SU-DHL-6 (cell line): ENCODE measurements at regions not wholly inside any gene's neighbourhood (a gene's known extent, or its start where the extent isn't known, plus 50 kb on each side); places are given as distances from the start of the nearest gene placed in this dataset.

Source experiments
- H2AFZ ChIP-seq: fragments of 200-600 bp; sonication (generic); 2 replicates; pipeline ENCODE4 v1.6.1; 2014; ENCODE audit warnings: low read depth, mild to moderate bottlenecking, moderate library complexity, mixed read lengths, antibody characterized with exemption, low read length; ENCODE audit not compliant: severe bottlenecking
- H3F3A ChIP-seq: fragments of 200-600 bp; shearing (Covaris generic); 2 replicates; pipeline ENCODE4 v1.6.0; 2016; ENCODE audit warnings: antibody characterized with exemption, mild to moderate bottlenecking; ENCODE audit not compliant: insufficient read depth
- H3K27ac ChIP-seq: fragments of 200-600 bp; sonication (generic); 2 replicates; pipeline ENCODE4 v1.5.1; 2016; ENCODE audit warnings: low read depth, mild to moderate bottlenecking, low read length, moderate library complexity, mixed read lengths
- H3K27me3 ChIP-seq: fragments of 200-600 bp; sonication (generic), shearing (Covaris generic); 2 replicates; pipeline ENCODE4 v1.6.0; 2014; ENCODE audit warnings: mild to moderate bottlenecking, low read length
- H3K36me3 ChIP-seq: fragments of 200-600 bp; sonication (generic); 2 replicates; pipeline ENCODE4 v1.6.1; 2014; ENCODE audit warnings: mild to moderate bottlenecking, low read length, mixed read lengths
- H3K4me2 ChIP-seq: fragments of 300-600, 200-600 bp; shearing (Covaris generic), sonication (generic); 2 replicates; pipeline ENCODE4 v1.6.0; 2014; ENCODE audit warnings: low read length, low read depth, mild to moderate bottlenecking; ENCODE audit not compliant: poor library complexity, severe bottlenecking
- H3K4me3 ChIP-seq: fragments of 200-600 bp; sonication (generic); 2 replicates; pipeline ENCODE4 v1.5.1; 2014; ENCODE audit warnings: antibody characterized with exemption, low read length, mild to moderate bottlenecking, mixed read lengths; ENCODE audit not compliant: insufficient read depth, poor library complexity, severe bottlenecking
- H3K79me2 ChIP-seq: fragments of 200-600 bp; sonication (generic); 2 replicates; pipeline ENCODE4 v1.6.1; 2014; ENCODE audit warnings: mild to moderate bottlenecking, low read length, moderate library complexity; ENCODE audit not compliant: insufficient read depth
- H3K9ac ChIP-seq: fragments of 200-600 bp; sonication (generic); 2 replicates; pipeline ENCODE4 v1.7.0; 2014; ENCODE audit warnings: mild to moderate bottlenecking, low read length
- H3K9me2 ChIP-seq: fragments of 200-600 bp; sonication (generic); replicated peaks from 2 replicates; pipeline ENCODE4 v1.6.1; 2014; ENCODE audit warnings: low read length; ENCODE audit not compliant: insufficient read depth
- H3K9me3 ChIP-seq: fragments of 200-600 bp; sonication (generic); 2 replicates; pipeline ENCODE4 v1.6.1; 2014; ENCODE audit warnings: low read length, mixed read lengths; ENCODE audit not compliant: insufficient read depth
- H4K20me1 ChIP-seq: fragments of 200-600 bp; sonication (generic); 2 replicates; pipeline ENCODE4 v1.6.1; 2014; ENCODE audit warnings: low read depth, mild to moderate bottlenecking, antibody characterized with exemption, low read length, moderate library complexity, mixed read lengths
- EZH2phosphoT487 ChIP-seq: fragments of 200-600 bp; sonication (generic), shearing (Covaris generic); conservative IDR thresholded peaks from 2 replicates; pipeline ENCODE4 v1.6.1; 2018; ENCODE audit warnings: mild to moderate bottlenecking, antibody characterized with exemption, low read length, moderate library complexity, mixed read lengths
- TF ChIP-seq, protein P1 (sequence below): fragments of 200-600 bp; sonication (generic); IDR thresholded peaks from one replicate; pipeline ENCODE4 v1.5.1; 2017; ENCODE audit warnings: antibody characterized with exemption, mild to moderate bottlenecking, low read length, moderate library complexity; ENCODE audit not compliant: insufficient read depth, poor library complexity, severe bottlenecking

GRCh38 chr20:56806952-56807517 lies 177.9 kb downstream of the TFAP2C start:
- no peak overlapping the region for H3K9ac ChIP-seq
- no peak overlapping the region for H3K27ac ChIP-seq
- no peaks in the 10 kb centered on the region for H3K27me3 ChIP-seq
- no peaks in the 10 kb centered on the region for H3K36me3 ChIP-seq
- no peak overlapping the region for H3K4me2 ChIP-seq
- H3K9me3 ChIP-seq: no peaks in the 10 kb centered on the region
- no peaks in the 10 kb centered on the region for H3K9me2 ChIP-seq
- no peak overlapping the region for H3K4me3 ChIP-seq
- H2AFZ ChIP-seq: no peak overlapping the region
- TF ChIP-seq, protein P1, sequence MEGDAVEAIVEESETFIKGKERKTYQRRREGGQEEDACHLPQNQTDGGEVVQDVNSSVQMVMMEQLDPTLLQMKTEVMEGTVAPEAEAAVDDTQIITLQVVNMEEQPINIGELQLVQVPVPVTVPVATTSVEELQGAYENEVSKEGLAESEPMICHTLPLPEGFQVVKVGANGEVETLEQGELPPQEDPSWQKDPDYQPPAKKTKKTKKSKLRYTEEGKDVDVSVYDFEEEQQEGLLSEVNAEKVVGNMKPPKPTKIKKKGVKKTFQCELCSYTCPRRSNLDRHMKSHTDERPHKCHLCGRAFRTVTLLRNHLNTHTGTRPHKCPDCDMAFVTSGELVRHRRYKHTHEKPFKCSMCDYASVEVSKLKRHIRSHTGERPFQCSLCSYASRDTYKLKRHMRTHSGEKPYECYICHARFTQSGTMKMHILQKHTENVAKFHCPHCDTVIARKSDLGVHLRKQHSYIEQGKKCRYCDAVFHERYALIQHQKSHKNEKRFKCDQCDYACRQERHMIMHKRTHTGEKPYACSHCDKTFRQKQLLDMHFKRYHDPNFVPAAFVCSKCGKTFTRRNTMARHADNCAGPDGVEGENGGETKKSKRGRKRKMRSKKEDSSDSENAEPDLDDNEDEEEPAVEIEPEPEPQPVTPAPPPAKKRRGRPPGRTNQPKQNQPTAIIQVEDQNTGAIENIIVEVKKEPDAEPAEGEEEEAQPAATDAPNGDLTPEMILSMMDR: no peak
- no peak for TF ChIP-seq EZH2phosphoT487
- H3K79me2 ChIP-seq: no peaks in the 10 kb centered on the region
- H3F3A ChIP-seq: no peaks in the 10 kb centered on the region
- H4K20me1 ChIP-seq: no peaks in the 10 kb centered on the region

GRCh38 chr20:56808117-56808725 lies 179.1 kb downstream of the TFAP2C start:
- no peaks in the 10 kb centered on the region for H4K20me1 ChIP-seq
- H3K27ac ChIP-seq: no peak overlapping the region
- no peaks in the 10 kb centered on the region for H3K27me3 ChIP-seq
- TF ChIP-seq EZH2phosphoT487: no peak
- TF ChIP-seq, protein P1: no peak
- H3K9ac ChIP-seq: no peak overlapping the region
- H3K9me2 ChIP-seq: no peaks in the 10 kb centered on the region
- no peaks in the 10 kb centered on the region for H3F3A ChIP-seq
- H3K9me3 ChIP-seq: no peaks in the 10 kb centered on the region
- no peak overlapping the region for H3K4me3 ChIP-seq
- H3K36me3 ChIP-seq: no peaks in the 10 kb centered on the region
- no peak overlapping the region for H3K4me2 ChIP-seq
- no peaks in the 10 kb centered on the region for H3K79me2 ChIP-seq
- no peak overlapping the region for H2AFZ ChIP-seq

- Histone ChIP-seq H3K27me3 (no peaks in the 10 kb centered on the region), H3K4me3 (no peak overlapping the region), H3K9me2 (no peaks in the 10 kb centered on the region), H4K20me1 (no peaks in the 10 kb centered on the region), H3K36me3 (no peaks in the 10 kb centered on the region), H3K27ac (no peak overlapping the region), H2AFZ (no peak overlapping the region), H3K9ac (no peak overlapping the region), H3F3A (no peaks in the 10 kb centered on the region), H3K9me3 (no peaks in the 10 kb centered on the region), H3K79me2 (no peaks in the 10 kb centered on the region), H3K4me2 (no peak overlapping the region)
- no peak for TF ChIP-seq EZH2phosphoT487
- TF ChIP-seq, protein P1: no peak
Measured at GRCh38 chr20:56808732-56809131, 179.6 kb downstream of the TFAP2C start.
